ENCODE measurements at regions not wholly inside any gene's neighbourhood (a gene's known extent, or its start where the extent isn't known, plus 50 kb on each side); places are given as distances from the start of the nearest gene placed in this dataset.
A peak's percentile ranks its signal among the peaks of the same experiment; 100 is the strongest.
"Not testable (repeated sequence)": the region's sequence is repeated elsewhere in the genome, so short reads cannot be mapped to it uniquely, and the experiment has no call there.

- no peak for DNase-seq (ENCODE audit: low spot score)
Measured at GRCh38 chr16:29182501-29182900, 197.6 kb downstream of the LAT start.

GRCh38 chr16:29181921-29182411 lies 197.1 kb downstream of the LAT start:
- DNase-seq (ENCODE audit: low spot score), result peak; percentile 43

- DNase-seq (ENCODE audit: low spot score), result not testable (repeated sequence)
Measured at GRCh38 chr16:29181254-29181780, 196.5 kb downstream of the LAT start.

GRCh38 chr16:29180206-29180600 lies 195.4 kb downstream of the LAT start:
- not testable (repeated sequence) for DNase-seq (ENCODE audit: low spot score)

GRCh38 chr16:29179401-29180205 lies 194.8 kb downstream of the LAT start:
- DNase-seq (ENCODE audit: low spot score), result not testable (repeated sequence)

- not testable (repeated sequence) for DNase-seq (ENCODE audit: low spot score)
Measured at GRCh38 chr16:29177888-29178726, 193.3 kb downstream of the LAT start.

GRCh38 chr16:29177203-29177887 lies 192.5 kb downstream of the LAT start:
- DNase-seq (ENCODE audit: low spot score), result not testable (repeated sequence)

- not testable (repeated sequence) for DNase-seq (ENCODE audit: low spot score)
Measured at GRCh38 chr16:29176822-29177202, 192.0 kb downstream of the LAT start.

GRCh38 chr16:29176154-29176470 lies 191.3 kb downstream of the LAT start:
- not testable (repeated sequence) for DNase-seq (ENCODE audit: low spot score)

GRCh38 chr16:29175411-29176153 lies 190.7 kb downstream of the LAT start:
- not testable (repeated sequence) for DNase-seq (ENCODE audit: low spot score)

GRCh38 chr16:29173371-29174305 lies 188.8 kb downstream of the LAT start:
- not testable (repeated sequence) for DNase-seq (ENCODE audit: low spot score)

- not testable (repeated sequence) for DNase-seq (ENCODE audit: low spot score)
Measured at GRCh38 chr16:29172098-29172724, 187.4 kb downstream of the LAT start.

GRCh38 chr16:29171296-29171695 lies 186.4 kb downstream of the LAT start:
- not testable (repeated sequence) for DNase-seq (ENCODE audit: low spot score)

GRCh38 chr16:29170393-29171119 lies 185.7 kb downstream of the LAT start:
- not testable (repeated sequence) for DNase-seq (ENCODE audit: low spot score)

- not testable (repeated sequence) for DNase-seq (ENCODE audit: low spot score)
Measured at GRCh38 chr16:29169295-29169994, 184.6 kb downstream of the LAT start.

GRCh38 chr16:29168515-29169259 lies 183.8 kb downstream of the LAT start:
- not testable (repeated sequence) for DNase-seq (ENCODE audit: low spot score)

GRCh38 chr16:29164442-29165089 lies 179.7 kb downstream of the LAT start:
- DNase-seq (ENCODE audit: low spot score), result not testable (repeated sequence)
